Stimulated activated CD4-positive, alpha-beta T cell treated with anti-CD3 and anti-CD28 coated beads, Interleukin-4, amount 100 ng/mL, for 4 hours (primary cell): ENCODE measurements at regions not wholly inside any gene's neighbourhood (a gene's known extent, or its start where the extent isn't known, plus 50 kb on each side); places are given as distances from the start of the nearest gene placed in this dataset.
"Not testable (repeated sequence)": the region's sequence is repeated elsewhere in the genome, so short reads cannot be mapped to it uniquely, and the experiment has no call there.

Experiments used
- DNase-seq, 2 experiments: peaks; one replicate each; pipeline ENCODE4 v3.0.0-alpha.2; 2020

- no peak for DNase-seq
Measured at GRCh38 chr2:2787301-2787907, 456.3 kb upstream of the MYT1L start.

GRCh38 chr2:2782007-2782406 lies 450.9 kb upstream of the MYT1L start:
- DNase-seq, result no peak

- DNase-seq, result no peak
Measured at GRCh38 chr2:2779727-2780126, 448.7 kb upstream of the MYT1L start.

GRCh38 chr2:2777876-2778275 lies 446.8 kb upstream of the MYT1L start:
- no peak for DNase-seq

GRCh38 chr2:2777213-2777612 lies 446.1 kb upstream of the MYT1L start:
- DNase-seq, result no peak

- no peak for DNase-seq
Measured at GRCh38 chr2:2775018-2775417, 443.9 kb upstream of the MYT1L start.

GRCh38 chr2:2773692-2774091 lies 442.6 kb upstream of the MYT1L start:
- no peak for DNase-seq

GRCh38 chr2:2773080-2773479 lies 442.0 kb upstream of the MYT1L start:
- not testable (repeated sequence) for DNase-seq

- DNase-seq, result no peak
Measured at GRCh38 chr2:2771721-2772411, 440.8 kb upstream of the MYT1L start.

GRCh38 chr2:2769481-2770431 lies 438.7 kb upstream of the MYT1L start:
- DNase-seq, result no peak

- DNase-seq, result no peak
Measured at GRCh38 chr2:2768476-2768875, 437.4 kb upstream of the MYT1L start.

GRCh38 chr2:2767837-2768236 lies 436.8 kb upstream of the MYT1L start:
- no peak for DNase-seq

- no peak for DNase-seq
Measured at GRCh38 chr2:2765839-2766495, 434.9 kb upstream of the MYT1L start.

GRCh38 chr2:2765176-2765800 lies 434.2 kb upstream of the MYT1L start:
- no peak for DNase-seq

- DNase-seq, result no peak
Measured at GRCh38 chr2:2764739-2765138, 433.7 kb upstream of the MYT1L start.

GRCh38 chr2:2764001-2764355 lies 432.9 kb upstream of the MYT1L start:
- DNase-seq, result no peak

GRCh38 chr2:2763351-2764000 lies 432.4 kb upstream of the MYT1L start:
- no peak for DNase-seq

GRCh38 chr2:2762913-2763312 lies 431.8 kb upstream of the MYT1L start:
- no peak for DNase-seq

GRCh38 chr2:2762166-2762908 lies 431.3 kb upstream of the MYT1L start:
- DNase-seq, result no peak

GRCh38 chr2:2758793-2759367 lies 427.8 kb upstream of the MYT1L start:
- no peak for DNase-seq

- no peak for DNase-seq
Measured at GRCh38 chr2:2757764-2758163, 426.7 kb upstream of the MYT1L start.
